CD4-positive, alpha-beta memory T cell (primary cell): ENCODE measurements at regions not wholly inside any gene's neighbourhood (a gene's known extent, or its start where the extent isn't known, plus 50 kb on each side); places are given as distances from the start of the nearest gene placed in this dataset.

Experiments
- CTCF ChIA-PET: fragments of 350-600 bp; sonication (Branson Sonifier 250); formaldehyde crosslinking; loops from one replicate; lab custom pipeline; 2021; ENCODE audit warnings: inconsistent platforms; ENCODE audit not compliant: partially characterized antibody; lab: Charles Lee
- POLR2A ChIA-PET: fragments of 350-600 bp; sonication (Branson Sonifier 250); formaldehyde crosslinking; loops from one replicate; lab custom pipeline; 2021; ENCODE audit not compliant: partially characterized antibody; lab: Charles Lee
- DNase-seq, 5 donors: peaks; one replicate each; pipeline versions ENCODE4 v3.0.0 to v3.0.0-alpha.2; 2020 to 2022; ENCODE audit warnings: mixed read lengths in 1 of 5
- H3K27ac ChIP-seq: one replicate; pipeline ENCODE4 v1.7.0; 2013; ENCODE audit warnings: low read depth, low read length
- H3K27me3 ChIP-seq: 2 replicates; pipeline ENCODE4 v1.7.0; 2013; ENCODE audit warnings: mild to moderate bottlenecking, low read length, moderate library complexity; ENCODE audit not compliant: insufficient read depth
- H3K36me3 ChIP-seq: 2 replicates; pipeline ENCODE4 v1.7.0; 2013; ENCODE audit warnings: mild to moderate bottlenecking, low read length, moderate library complexity; ENCODE audit not compliant: insufficient read depth
- H3K4me1 ChIP-seq: 2 replicates; pipeline ENCODE4 v1.7.0; 2013; ENCODE audit warnings: mild to moderate bottlenecking, low read length, moderate library complexity; ENCODE audit not compliant: insufficient read depth
- H3K4me3 ChIP-seq, 2 donors: one replicate each; pipeline ENCODE4 v1.7.0; 2013; ENCODE audit warnings: low read length in 2 of 2, mild to moderate bottlenecking in 1 of 2
- H3K9me3 ChIP-seq, 2 donors: one replicate each; pipeline ENCODE4 v1.7.0; 2013; ENCODE audit warnings: low read length in 2 of 2, control low read depth in 1 of 2; ENCODE audit not compliant: control insufficient read depth in 1 of 2
- H3K27ac Mint-ChIP-seq, 7 donors: one replicate each; pipeline ENCODE4 v1.8.0; 2020 to 2021; ENCODE audit warnings: mixed read lengths in 7 of 7, mild to moderate bottlenecking in 6 of 7, inconsistent platforms in 3 of 7, moderate library complexity in 3 of 7
- H3K27me3 Mint-ChIP-seq, 2 donors: one replicate each; pipeline ENCODE4 v1.8.0; 2020 to 2021; ENCODE audit warnings: mixed read lengths in 2 of 2
- H3K36me3 Mint-ChIP-seq, 2 donors: one replicate each; pipeline ENCODE4 v1.8.0; 2020 to 2021; ENCODE audit warnings: mixed read lengths in 2 of 2, inconsistent platforms in 1 of 2, mild to moderate bottlenecking in 1 of 2
- H3K4me1 Mint-ChIP-seq, 4 donors: one replicate each; pipeline ENCODE4 v1.8.0; 2020 to 2021; ENCODE audit warnings: mixed read lengths in 4 of 4, mild to moderate bottlenecking in 1 of 4
- H3K4me3 Mint-ChIP-seq, 8 donors: one replicate each; pipeline ENCODE4 v1.8.0; 2020 to 2021; ENCODE audit warnings: mixed read lengths in 8 of 8, mild to moderate bottlenecking in 7 of 8, moderate library complexity in 6 of 8, inconsistent platforms in 3 of 8
- H3K9me3 Mint-ChIP-seq, 8 donors: one replicate each; pipeline ENCODE4 v1.8.0; 2020 to 2021; ENCODE audit warnings: mixed read lengths in 8 of 8, mild to moderate bottlenecking in 5 of 8, inconsistent platforms in 3 of 8, moderate library complexity in 1 of 8
- intact Hi-C: fragments of 100-400 bp; cut with micrococcal nuclease; formaldehyde crosslinking; loops from one replicate; pipeline ENCODE4 v1.15.1; 2023

- no peak overlapping the region for H3K4me3 ChIP-seq
- CTCF ChIA-PET: no interaction called here
- H3K4me1 ChIP-seq: no peaks in the 10 kb centered on the region
- no peaks in the 10 kb centered on the region for H3K36me3 ChIP-seq
- Mint-ChIP-seq H3K27ac (no peak overlapping the region), H3K36me3 (no peaks in the 10 kb centered on the region), H3K27me3 (peaks cover 2 to 6% of the 10 kb centered on the region in 2 donors), H3K4me1 (no peaks in the 10 kb centered on the region), H3K4me3 (peak overlapping the region in 1 of 8 donors; percentile 36), H3K9me3 (peaks cover 0 to 4% (median 0%) of the 10 kb centered on the region in 8 donors)
- intact Hi-C loops: no loop called here
- H3K27me3 ChIP-seq: no peaks in the 10 kb centered on the region
- no peak overlapping the region for H3K27ac ChIP-seq
- DNase-seq: no peak
- H3K9me3 ChIP-seq: no peaks in the 10 kb centered on the region
- POLR2A ChIA-PET: no interaction called here
Measured at GRCh38 chr5:175102717-175103116, 341.3 kb downstream of the DRD1 start.

- peaks cover 0 to 8% (median 0%) of the 10 kb centered on the region in 8 donors for H3K9me3 Mint-ChIP-seq
Measured at GRCh38 chr5:175098301-175098700, 345.7 kb downstream of the DRD1 start.

DNA sequence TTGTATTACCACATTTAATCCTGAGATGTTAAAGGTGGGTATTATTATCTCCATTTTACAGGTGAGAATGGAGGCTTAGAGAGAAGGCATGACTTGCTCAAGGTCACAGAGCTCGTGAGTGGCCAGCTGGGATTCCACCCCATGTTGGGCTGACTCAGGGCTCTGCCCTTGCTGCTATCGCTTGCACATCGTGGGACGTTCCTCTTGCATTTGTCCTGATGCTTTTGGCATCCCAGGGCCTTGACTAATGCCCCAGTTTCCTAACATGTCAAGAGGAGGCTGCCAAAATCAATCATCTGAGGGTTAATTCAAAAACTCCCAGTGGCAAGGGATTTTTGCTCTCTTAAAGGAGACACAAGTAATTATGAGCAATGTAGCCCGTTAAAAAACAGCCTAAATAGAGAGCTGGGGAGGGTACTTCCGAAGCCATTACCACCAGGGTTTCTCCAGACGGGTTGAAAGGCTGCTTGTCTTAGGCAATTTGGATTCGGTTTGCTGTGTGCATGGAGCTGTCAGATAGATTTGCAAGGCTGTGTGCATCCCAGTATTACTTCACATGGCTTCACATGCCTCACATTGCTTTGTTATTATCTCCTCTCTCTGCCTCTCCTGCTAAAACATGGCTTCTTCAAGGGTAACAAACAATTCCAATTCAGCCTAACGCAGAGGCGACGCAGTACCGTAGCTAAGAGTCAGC is 347.4 kb downstream of the DRD1 start:
- no peaks in the 10 kb centered on the region for H3K9me3 ChIP-seq
- DNase-seq: no peak
- H3K27ac ChIP-seq: no peak overlapping the region
- POLR2A ChIA-PET: no interaction called here
- H3K9me3 Mint-ChIP-seq: peaks cover 0 to 8% (median 0%) of the 10 kb centered on the region in 8 donors
- no peaks in the 10 kb centered on the region for H3K4me1 Mint-ChIP-seq
- no peak overlapping the region for H3K4me3 Mint-ChIP-seq
- CTCF ChIA-PET: no interaction called here
- H3K36me3 Mint-ChIP-seq: no peaks in the 10 kb centered on the region
- H3K4me1 ChIP-seq: no peaks in the 10 kb centered on the region
- H3K36me3 ChIP-seq: no peaks in the 10 kb centered on the region
- no peak overlapping the region for H3K27ac Mint-ChIP-seq
- peaks cover 3 to 8% of the 10 kb centered on the region in 2 donors for H3K27me3 Mint-ChIP-seq
- H3K4me3 ChIP-seq: no peak overlapping the region
- H3K27me3 ChIP-seq: no peaks in the 10 kb centered on the region
- intact Hi-C loops: no loop called here

More at GRCh38 chr5:175098301-175098700, 345.7 kb downstream of the DRD1 start:
- no peaks in the 10 kb centered on the region for H3K36me3 ChIP-seq
- no peak for DNase-seq
- no peak overlapping the region for H3K4me3 ChIP-seq
- Mint-ChIP-seq H3K27ac (no peak overlapping the region), H3K4me1 (no peaks in the 10 kb centered on the region), H3K27me3 (peaks cover 2 to 6% of the 10 kb centered on the region in 2 donors), H3K4me3 (no peak overlapping the region), H3K36me3 (no peaks in the 10 kb centered on the region)
- no peaks in the 10 kb centered on the region for H3K9me3 ChIP-seq
- H3K27me3 ChIP-seq: no peaks in the 10 kb centered on the region
- intact Hi-C loops: no loop called here
- CTCF ChIA-PET: no interaction called here
- POLR2A ChIA-PET: no interaction called here
- H3K27ac ChIP-seq: no peak overlapping the region
- no peaks in the 10 kb centered on the region for H3K4me1 ChIP-seq

- Mint-ChIP-seq H3K27ac (no peak overlapping the region), H3K4me3 (no peak overlapping the region), H3K36me3 (no peaks in the 10 kb centered on the region), H3K4me1 (no peaks in the 10 kb centered on the region), H3K27me3 (peaks cover 2 to 6% of the 10 kb centered on the region in 2 donors), H3K9me3 (peaks cover 0 to 8% (median 0%) of the 10 kb centered on the region in 8 donors)
- Histone ChIP-seq H3K36me3 (no peaks in the 10 kb centered on the region), H3K9me3 (no peaks in the 10 kb centered on the region), H3K27me3 (no peaks in the 10 kb centered on the region), H3K4me1 (no peaks in the 10 kb centered on the region), H3K4me3 (no peak overlapping the region), H3K27ac (no peak overlapping the region)
- POLR2A ChIA-PET: no interaction called here
- no peak for DNase-seq
- intact Hi-C loops: no loop called here
- CTCF ChIA-PET: no interaction called here
Measured at GRCh38 chr5:175094461-175094860, 349.5 kb downstream of the DRD1 start.

DNA sequence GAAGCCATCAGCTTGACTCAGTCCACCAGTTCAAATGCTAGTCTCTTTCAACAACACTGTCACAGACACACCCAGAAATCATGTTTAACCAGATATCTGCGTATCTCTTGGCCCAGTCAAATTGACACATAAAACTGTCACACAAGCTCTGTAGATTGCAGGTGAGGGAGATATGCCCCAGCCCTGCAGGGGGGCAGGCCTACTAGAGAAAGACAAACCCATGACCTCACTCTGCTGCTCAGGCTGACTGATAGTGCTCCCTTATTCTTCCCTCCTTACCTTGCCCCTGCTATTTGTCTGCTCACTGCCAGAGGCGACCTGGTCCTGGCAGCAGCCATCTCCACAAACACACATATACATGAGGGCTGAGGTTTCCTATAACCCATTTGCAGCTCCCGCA is 351.3 kb downstream of the DRD1 start:
- peaks cover 2 to 6% of the 10 kb centered on the region in 2 donors for H3K27me3 Mint-ChIP-seq
- CTCF ChIA-PET: no interaction called here
- no peaks in the 10 kb centered on the region for H3K27me3 ChIP-seq
- H3K27ac Mint-ChIP-seq: no peak overlapping the region
- H3K27ac ChIP-seq: no peak overlapping the region
- intact Hi-C loops: no loop called here
- H3K36me3 Mint-ChIP-seq: no peaks in the 10 kb centered on the region
- POLR2A ChIA-PET: no interaction called here
- peaks cover 0 to 7% (median 0%) of the 10 kb centered on the region in 8 donors for H3K9me3 Mint-ChIP-seq
- no peak for DNase-seq
- H3K4me1 ChIP-seq: no peaks in the 10 kb centered on the region
- no peaks in the 10 kb centered on the region for H3K36me3 ChIP-seq
- no peaks in the 10 kb centered on the region for H3K9me3 ChIP-seq
- no peak overlapping the region for H3K4me3 Mint-ChIP-seq
- no peak overlapping the region for H3K4me3 ChIP-seq
- no peaks in the 10 kb centered on the region for H3K4me1 Mint-ChIP-seq

- no peak overlapping the region for H3K4me3 ChIP-seq
- H3K9me3 Mint-ChIP-seq: no peaks in the 10 kb centered on the region
- intact Hi-C loops: no loop called here
- no peak overlapping the region for H3K27ac ChIP-seq
- no peaks in the 10 kb centered on the region for H3K36me3 Mint-ChIP-seq
- ChIA-PET CTCF (no interaction called here), POLR2A (no interaction called here)
- H3K4me3 Mint-ChIP-seq: no peak overlapping the region
- DNase-seq: no peak
- H3K36me3 ChIP-seq: no peaks in the 10 kb centered on the region
- no peaks in the 10 kb centered on the region for H3K27me3 ChIP-seq
- no peaks in the 10 kb centered on the region for H3K4me1 Mint-ChIP-seq
- no peak overlapping the region for H3K27ac Mint-ChIP-seq
- H3K4me1 ChIP-seq: no peaks in the 10 kb centered on the region
- H3K27me3 Mint-ChIP-seq: peaks cover 3 to 11% of the 10 kb centered on the region in 2 donors
- H3K9me3 ChIP-seq: no peaks in the 10 kb centered on the region
Measured at GRCh38 chr5:175088963-175089362, 355.0 kb downstream of the DRD1 start.

DNA sequence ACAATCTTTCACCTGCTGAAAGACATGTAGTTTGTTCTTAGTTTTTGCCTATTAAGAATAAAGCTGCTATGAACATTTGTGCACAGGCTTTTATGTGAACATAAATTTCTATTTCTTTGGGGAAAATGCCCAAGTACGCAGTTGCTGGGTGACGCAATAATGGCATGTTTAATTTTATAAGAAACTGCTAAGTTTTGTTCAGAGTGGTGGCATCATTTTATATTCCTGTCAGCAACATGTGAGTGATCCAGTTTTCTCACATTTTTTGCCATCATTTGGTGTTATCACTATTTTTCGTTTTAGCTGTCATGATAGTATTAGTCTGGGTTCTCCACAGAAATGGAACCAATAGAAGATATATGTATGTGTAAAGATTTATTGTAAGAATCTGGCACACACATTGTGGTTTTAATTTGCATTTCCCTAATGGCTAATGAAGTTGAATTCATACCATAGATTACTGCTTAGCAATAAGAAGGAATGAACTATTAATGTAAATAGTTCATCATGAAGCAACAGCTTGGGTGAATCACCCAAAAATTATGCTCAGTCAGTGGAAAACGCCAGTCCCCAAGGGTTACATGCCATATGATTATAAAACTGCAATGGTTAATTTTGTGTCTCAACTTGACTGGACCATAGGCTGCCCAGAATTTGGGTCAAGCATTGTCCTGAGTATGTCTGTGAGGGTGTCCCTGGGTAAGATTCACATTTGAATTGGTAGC is 358.6 kb downstream of the MSX2 start:
- Histone ChIP-seq H3K4me1 (no peaks in the 10 kb centered on the region), H3K27ac (no peak overlapping the region), H3K36me3 (no peaks in the 10 kb centered on the region), H3K4me3 (no peak overlapping the region), H3K9me3 (no peaks in the 10 kb centered on the region), H3K27me3 (no peaks in the 10 kb centered on the region)
- no peak overlapping the region for H3K4me3 Mint-ChIP-seq
- no peaks in the 10 kb centered on the region for H3K4me1 Mint-ChIP-seq
- no peak for DNase-seq
- H3K27ac Mint-ChIP-seq: no peak overlapping the region
- intact Hi-C loops: no loop called here
- peaks cover 7 to 12% of the 10 kb centered on the region in 2 donors for H3K27me3 Mint-ChIP-seq
- ChIA-PET CTCF (no interaction called here), POLR2A (no interaction called here)
- no peaks in the 10 kb centered on the region for H3K36me3 Mint-ChIP-seq
- no peaks in the 10 kb centered on the region for H3K9me3 Mint-ChIP-seq
